Cardiac septum (tissue), 1 donor: ENCODE measurements at regions not wholly inside any gene's neighbourhood (a gene's known extent, or its start where the extent isn't known, plus 50 kb on each side); places are given as distances from the start of the nearest gene placed in this dataset.

Experiments
- DNase-seq: peaks from one replicate; pipeline ENCODE4 v3.0.0-alpha.2; 2020; ENCODE audit warnings: low spot score
- intact Hi-C: fragments of 100-400 bp; cut with DNase I; formaldehyde crosslinking; loops from one replicate; pipeline ENCODE4 v1.14.0; 2022
- donor health status: DM: no; HTN: no; CAD: no.

- intact Hi-C loops, result no loop called here
- peak; percentile 6 for DNase-seq
Observed at GRCh38 chr2:42868874-42869273, 76.5 kb upstream of the HAAO start.

- intact Hi-C loops, result no loop called here
- peak; percentile 29 for DNase-seq
Observed at GRCh38 chr2:42868096-42868495, 75.7 kb upstream of the HAAO start.

- intact Hi-C loops, result loop anchor here (2.0 kb wide), 1 partner anchor 57 kb away; no protein-coding TSS in a partner anchor
Observed at GRCh38 chr2:42867093-42868065, 75.0 kb upstream of the HAAO start.

GRCh38 chr2:42865884-42866881 is 73.8 kb upstream of the HAAO start:
- DNase-seq, result peak; percentile 77
- intact Hi-C loops, result loop anchor here (2.0 kb wide), 1 partner anchor 59 kb away; no protein-coding TSS in a partner anchor

More at GRCh38 chr2:42867093-42868065, 75.0 kb upstream of the HAAO start:
- peak; percentile 27 for DNase-seq

GRCh38 chr2:42864641-42865280 is 72.4 kb upstream of the HAAO start:
- intact Hi-C loops, result no loop called here
- peak; percentile 46 for DNase-seq

DNA sequence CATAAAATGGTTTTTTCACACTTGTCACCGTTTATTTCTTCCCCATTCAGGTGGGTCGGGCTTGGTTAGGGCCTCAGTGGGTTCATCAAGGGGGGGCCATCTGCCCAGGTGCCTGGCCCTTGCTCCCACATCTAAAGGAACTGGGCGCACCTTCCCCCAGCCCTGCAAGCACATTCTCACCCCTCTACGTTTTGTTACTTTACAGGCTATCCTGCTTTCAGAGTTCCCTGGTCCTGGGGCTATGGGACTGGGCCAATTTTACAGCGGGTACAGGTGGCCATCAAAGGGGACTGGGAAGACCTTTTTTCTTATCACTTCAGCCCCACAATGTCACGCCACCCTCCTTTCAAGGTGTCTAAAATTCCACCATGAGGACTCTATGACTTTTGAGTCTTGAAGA is 71.8 kb upstream of the HAAO start:
- intact Hi-C loops, result no loop called here
- peak; percentile 62 for DNase-seq

- intact Hi-C loops, result no loop called here
- DNase-seq, result peak; percentile 70
Observed at GRCh38 chr2:42863751-42864150, 71.4 kb upstream of the HAAO start.

DNA sequence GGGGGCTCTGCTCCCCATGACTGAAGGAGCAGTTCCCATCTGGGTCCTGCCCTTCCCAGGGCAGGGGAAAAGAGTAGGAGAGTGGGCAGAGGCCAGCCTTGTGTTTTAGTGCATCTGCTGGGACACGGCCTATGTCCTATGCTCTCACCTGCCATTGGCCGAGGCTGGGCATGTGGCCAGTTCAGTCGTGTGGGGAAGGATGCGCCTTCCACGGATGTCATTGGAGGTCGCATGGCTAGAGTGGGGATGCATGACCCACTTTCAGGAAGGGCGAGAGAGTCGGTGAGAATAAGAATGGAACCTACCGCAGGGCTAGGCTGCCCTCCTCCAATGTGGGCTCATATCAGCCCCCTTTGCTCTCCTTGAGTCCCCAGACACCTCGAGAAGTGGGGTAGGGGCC is 70.9 kb upstream of the HAAO start:
- intact Hi-C loops, result no loop called here

DNA sequence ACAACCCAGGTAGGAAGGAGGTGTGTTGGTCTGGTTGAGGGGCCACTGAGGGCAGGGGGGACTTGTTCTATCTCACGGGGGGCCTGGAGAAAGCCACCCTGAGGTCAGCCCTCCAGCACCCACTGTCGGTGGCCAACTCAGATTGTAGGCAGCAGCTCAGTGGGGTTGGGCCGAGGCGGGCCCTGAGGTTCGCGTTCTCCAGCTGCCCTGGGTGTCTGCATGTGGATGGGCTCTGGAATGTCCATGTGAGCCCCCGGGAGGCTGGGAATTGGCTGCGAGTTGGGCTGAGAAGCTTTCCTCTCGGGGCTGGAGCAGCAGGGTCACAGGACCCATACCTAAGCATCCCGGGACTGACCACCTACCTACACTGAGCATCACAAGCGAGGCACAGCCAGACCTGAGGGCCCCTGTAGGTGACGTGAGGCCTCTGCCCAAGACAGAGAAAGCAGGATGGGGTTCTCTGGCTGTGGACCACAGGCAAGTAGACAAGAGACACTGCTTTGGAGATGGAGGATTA is 70.3 kb upstream of the HAAO start:
- DNase-seq, result no peak
- intact Hi-C loops, result no loop called here

More for the DNA sequence above, 70.9 kb upstream of the HAAO start:
- DNase-seq, result no peak

- intact Hi-C loops, result no loop called here
- peak; percentile 12 for DNase-seq
Observed at GRCh38 chr2:42861321-42861720, 68.9 kb upstream of the HAAO start.

- intact Hi-C loops, result no loop called here
Observed at GRCh38 chr2:42860319-42861094, 68.1 kb upstream of the HAAO start.

GRCh38 chr2:42859791-42860190 is 67.4 kb upstream of the HAAO start:
- intact Hi-C loops, result loop anchor here (2.0 to 5.0 kb wide), 2 partner anchors 367 to 623 kb away; partner anchors contain the start of gene ZFP36L2
- no peak for DNase-seq

More at GRCh38 chr2:42860319-42861094, 68.1 kb upstream of the HAAO start:
- peak; percentile 9 for DNase-seq

GRCh38 chr2:42859006-42859552 is 66.7 kb upstream of the HAAO start:
- intact Hi-C loops, result loop anchor here (2.0 to 5.0 kb wide), 2 partner anchors 368 to 623 kb away; partner anchors contain the start of gene ZFP36L2
- DNase-seq, result peak; percentile 56

GRCh38 chr2:42858140-42859005 is 66.0 kb upstream of the HAAO start:
- peak; percentile 60 for DNase-seq
- intact Hi-C loops, result loop anchor here (2.0 to 5.0 kb wide), 2 partner anchors 368 to 624 kb away; partner anchors contain the start of gene ZFP36L2

GRCh38 chr2:42856891-42857632 is 64.7 kb upstream of the HAAO start:
- intact Hi-C loops, result loop anchor here (5.0 kb wide), 1 partner anchor 625 kb away; no protein-coding TSS in a partner anchor

More at GRCh38 chr2:42856891-42857632, 64.7 kb upstream of the HAAO start:
- no peak for DNase-seq
